ENCODE measurements at regions not wholly inside any gene's neighbourhood (a gene's known extent, or its start where the extent isn't known, plus 50 kb on each side); places are given as distances from the start of the nearest gene placed in this dataset.
A peak's percentile ranks its signal among the peaks of the same experiment; 100 is the strongest.

DNA sequence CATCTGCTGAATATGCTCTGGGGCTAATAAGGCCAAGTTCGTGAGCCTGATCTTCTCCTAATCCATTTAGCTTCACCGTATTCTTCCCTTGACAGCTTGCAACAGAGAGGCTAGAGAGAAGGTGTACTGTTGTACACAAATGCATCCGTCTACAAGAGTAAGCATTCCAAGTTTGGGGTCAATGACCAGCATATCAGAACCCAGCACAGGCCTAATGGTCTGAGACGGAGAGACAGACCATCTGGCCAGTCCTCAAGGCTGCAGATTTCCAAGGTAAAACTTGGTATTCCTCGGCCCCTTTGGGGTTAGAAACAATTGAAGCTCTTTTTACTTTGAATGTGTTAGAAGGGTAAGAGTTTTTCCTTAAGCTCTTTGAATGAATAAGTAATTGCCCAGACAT, 481.2 kb upstream of the KLF4 start:
- intact Hi-C loops (cut with DNase I; ENCODE audit: low total_unique reads) = no loop called here
- peaks cover 0 to 28% (median 9%) of the 10 kb centered on the region in 4 donors for H3K4me1 ChIP-seq
- no peak overlapping the region for H3K27ac ChIP-seq
- H3K36me3 ChIP-seq = no peaks in the 10 kb centered on the region
- H3K9me3 ChIP-seq = no peaks in the 10 kb centered on the region
- TF ChIP-seq, protein P1, sequence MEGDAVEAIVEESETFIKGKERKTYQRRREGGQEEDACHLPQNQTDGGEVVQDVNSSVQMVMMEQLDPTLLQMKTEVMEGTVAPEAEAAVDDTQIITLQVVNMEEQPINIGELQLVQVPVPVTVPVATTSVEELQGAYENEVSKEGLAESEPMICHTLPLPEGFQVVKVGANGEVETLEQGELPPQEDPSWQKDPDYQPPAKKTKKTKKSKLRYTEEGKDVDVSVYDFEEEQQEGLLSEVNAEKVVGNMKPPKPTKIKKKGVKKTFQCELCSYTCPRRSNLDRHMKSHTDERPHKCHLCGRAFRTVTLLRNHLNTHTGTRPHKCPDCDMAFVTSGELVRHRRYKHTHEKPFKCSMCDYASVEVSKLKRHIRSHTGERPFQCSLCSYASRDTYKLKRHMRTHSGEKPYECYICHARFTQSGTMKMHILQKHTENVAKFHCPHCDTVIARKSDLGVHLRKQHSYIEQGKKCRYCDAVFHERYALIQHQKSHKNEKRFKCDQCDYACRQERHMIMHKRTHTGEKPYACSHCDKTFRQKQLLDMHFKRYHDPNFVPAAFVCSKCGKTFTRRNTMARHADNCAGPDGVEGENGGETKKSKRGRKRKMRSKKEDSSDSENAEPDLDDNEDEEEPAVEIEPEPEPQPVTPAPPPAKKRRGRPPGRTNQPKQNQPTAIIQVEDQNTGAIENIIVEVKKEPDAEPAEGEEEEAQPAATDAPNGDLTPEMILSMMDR (IDR thresholded peaks at IDR 0.05) = no peak
- TF ChIP-seq EP300 (IDR thresholded peaks at IDR 0.05; ENCODE audit: low read depth) (no peak), POLR2AphosphoS5 (IDR thresholded peaks at IDR 0.05) (no peak), POLR2A (IDR thresholded peaks at IDR 0.05) (no peak)
- no peak for DNase-seq
- H3K4me3 ChIP-seq = no peak overlapping the region
- no peaks in the 10 kb centered on the region for H3K27me3 ChIP-seq
- WGBS, 2 donors (ENCODE audit: low coverage in 1 of 2) = 88 to 93% methylated on average over 2 to 5 of the region's 5 CpGs
- in situ Hi-C loops (cut with MboI; ENCODE audit: low pct_ligation_motif_present in 1 of 4, low pct_unique_long_range_greater_than_20kb in 1 of 4, low sequenced_read_pairs in 3 of 4) = no loop called here

DNA sequence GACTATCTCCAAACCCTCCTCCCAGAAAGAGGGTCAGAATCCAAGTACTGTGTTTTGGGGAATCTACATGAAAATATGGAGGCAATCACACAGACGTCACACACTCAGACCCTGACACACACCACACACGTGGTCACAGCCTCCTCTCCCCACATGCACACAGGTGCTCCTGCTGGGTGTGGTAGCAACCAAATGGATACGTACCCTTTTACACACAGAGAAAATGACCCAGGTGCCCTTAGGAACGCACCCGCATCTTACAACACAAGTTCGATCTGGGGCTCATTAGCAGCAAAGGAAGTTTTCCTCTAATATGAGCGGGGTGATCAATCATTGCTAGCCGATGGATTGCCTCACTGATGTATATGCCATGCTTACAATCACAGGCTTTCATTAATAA, 480.2 kb upstream of the KLF4 start:
- Histone ChIP-seq H3K4me1 (peaks cover 0 to 19% (median 6%) of the 10 kb centered on the region in 4 donors), H3K27ac (no peak overlapping the region), H3K36me3 (no peaks in the 10 kb centered on the region), H3K9me3 (no peaks in the 10 kb centered on the region), H3K4me3 (no peak overlapping the region), H3K27me3 (no peaks in the 10 kb centered on the region)
- TF ChIP-seq POLR2AphosphoS5 (IDR thresholded peaks at IDR 0.05) = no peak
- TF ChIP-seq, protein P1 (IDR thresholded peaks at IDR 0.05) = no peak
- no peak for TF ChIP-seq EP300 (IDR thresholded peaks at IDR 0.05; ENCODE audit: low read depth)
- no peak for TF ChIP-seq POLR2A (IDR thresholded peaks at IDR 0.05)
- intact Hi-C loops (cut with DNase I; ENCODE audit: low total_unique reads) (no loop called here), in situ Hi-C loops (cut with MboI; ENCODE audit: low pct_ligation_motif_present in 1 of 4, low pct_unique_long_range_greater_than_20kb in 1 of 4, low sequenced_read_pairs in 3 of 4) (no loop called here)
- WGBS, 2 donors (ENCODE audit: low coverage in 1 of 2) = 55 to 80% methylated on average over 1 to 8 of the region's 8 CpGs
- no peak for DNase-seq

DNA sequence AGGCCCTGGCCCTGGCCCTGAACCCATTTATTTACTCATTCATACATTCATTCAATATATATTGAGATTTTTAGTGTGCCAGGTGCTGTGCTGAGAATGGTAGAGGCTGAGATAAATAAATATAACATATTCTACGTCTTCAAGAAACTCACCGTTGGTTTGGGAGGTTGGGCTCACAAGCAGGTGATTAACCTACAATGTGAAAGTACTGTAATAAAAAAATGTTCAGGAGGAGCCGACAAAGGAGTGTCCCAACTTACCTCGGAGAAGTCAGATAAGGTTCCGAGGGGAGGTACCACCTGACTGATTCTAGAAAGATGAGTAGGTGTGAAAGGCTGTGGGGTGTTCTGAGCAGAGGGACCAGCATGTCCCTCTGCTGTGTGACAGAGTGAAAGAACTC, 479.6 kb upstream of the KLF4 start:
- Histone ChIP-seq H3K27me3 (no peaks in the 10 kb centered on the region), H3K9me3 (no peaks in the 10 kb centered on the region), H3K36me3 (no peaks in the 10 kb centered on the region), H3K27ac (no peak overlapping the region), H3K4me3 (no peak overlapping the region), H3K4me1 (peaks cover 0 to 17% (median 6%) of the 10 kb centered on the region in 4 donors)
- TF ChIP-seq POLR2AphosphoS5 (IDR thresholded peaks at IDR 0.05) (no peak), POLR2A (IDR thresholded peaks at IDR 0.05) (no peak), EP300 (IDR thresholded peaks at IDR 0.05; ENCODE audit: low read depth) (no peak)
- TF ChIP-seq, protein P1 (IDR thresholded peaks at IDR 0.05) = no peak
- WGBS, 2 donors (ENCODE audit: low coverage in 1 of 2) = 59 to 63% methylated on average over 4 to 5 of the region's 5 CpGs
- peak; percentile 26 for DNase-seq
- intact Hi-C loops (cut with DNase I; ENCODE audit: low total_unique reads) (no loop called here), in situ Hi-C loops (cut with MboI; ENCODE audit: low pct_ligation_motif_present in 1 of 4, low pct_unique_long_range_greater_than_20kb in 1 of 4, low sequenced_read_pairs in 3 of 4) (no loop called here)

DNA sequence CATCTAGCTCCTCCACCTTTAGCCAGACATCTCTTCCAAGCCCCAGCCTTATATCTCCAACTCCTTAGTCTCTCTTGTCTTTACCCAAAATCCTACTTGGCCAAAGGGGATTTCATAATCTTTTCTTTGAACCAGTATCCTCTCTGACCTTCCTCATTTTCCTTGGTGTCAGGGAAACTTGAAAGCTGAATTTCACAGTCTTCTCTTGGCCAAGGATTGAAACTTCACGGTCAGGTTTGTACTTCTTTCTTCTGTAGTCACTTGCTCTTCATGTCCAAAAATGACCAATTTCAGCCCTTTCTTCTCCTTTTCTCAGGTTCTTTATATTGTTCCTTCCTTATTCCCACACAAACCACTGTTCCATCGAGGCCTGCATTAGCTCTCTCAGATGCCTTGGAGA, 473.7 kb upstream of the KLF4 start:
- Histone ChIP-seq H3K4me1 (no peaks in the 10 kb centered on the region), H3K36me3 (no peaks in the 10 kb centered on the region), H3K9me3 (no peaks in the 10 kb centered on the region), H3K27me3 (no peaks in the 10 kb centered on the region), H3K4me3 (no peak overlapping the region), H3K27ac (no peak overlapping the region)
- TF ChIP-seq POLR2AphosphoS5 (IDR thresholded peaks at IDR 0.05) (no peak), POLR2A (IDR thresholded peaks at IDR 0.05) (no peak), EP300 (IDR thresholded peaks at IDR 0.05; ENCODE audit: low read depth) (no peak)
- TF ChIP-seq, protein P1 (IDR thresholded peaks at IDR 0.05) = no peak
- DNase-seq = no peak
- WGBS, 2 donors (ENCODE audit: low coverage in 1 of 2) = 84 to 90% methylated on average over 2 of the region's 2 CpGs
- intact Hi-C loops (cut with DNase I; ENCODE audit: low total_unique reads) = no loop called here
- in situ Hi-C loops (cut with MboI; ENCODE audit: low pct_ligation_motif_present in 1 of 4, low pct_unique_long_range_greater_than_20kb in 1 of 4, low sequenced_read_pairs in 3 of 4) = no loop called here

Measured in transverse colon (tissue), 4 donors.